ENCODE measurements at regions not wholly inside any gene's neighbourhood (a gene's known extent, or its start where the extent isn't known, plus 50 kb on each side); places are given as distances from the start of the nearest gene placed in this dataset.

DNA sequence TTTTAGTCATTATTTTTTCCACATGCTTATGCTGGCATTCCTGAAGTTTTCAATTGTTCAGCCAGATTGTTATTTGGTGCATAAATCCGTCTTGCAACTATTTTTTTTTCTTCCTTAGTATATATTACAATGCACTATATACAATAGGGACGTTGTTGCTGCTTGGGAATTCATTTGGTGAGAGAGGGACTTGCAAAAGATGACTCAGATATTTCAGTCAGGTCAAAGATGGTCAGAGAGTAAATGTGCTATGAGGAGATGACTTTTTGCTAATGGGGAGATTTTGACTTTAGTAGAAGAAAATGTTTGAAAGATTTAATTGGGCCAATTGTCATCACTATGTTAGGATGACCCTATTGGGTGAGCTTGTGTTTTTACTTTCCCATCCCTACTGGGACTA, 348.4 kb upstream of the MTPN start:
- DNase-seq: no peak
- 32 to 42% methylated on average over 2 of the region's 2 CpGs for WGBS, 2 donors
- Histone ChIP-seq H3K36me3 (no peaks in the 10 kb centered on the region), H3K4me3 (no peak overlapping the region), H3K27me3 (no peaks in the 10 kb centered on the region), H3K27ac (peak overlapping the region in 3 of 4 donors; percentile 40 to 53 (median 47)), H3K9me3 (no peaks in the 10 kb centered on the region), H3K4me1 (peaks cover 0 to 31% (median 6%) of the 10 kb centered on the region in 4 donors)
- intact Hi-C loops (cut with DNase I): no loop called here
- TF ChIP-seq POLR2AphosphoS5 (IDR thresholded peaks at IDR 0.05): no peak
- TF ChIP-seq EP300 (IDR thresholded peaks at IDR 0.05): no peak
- TF ChIP-seq, protein P1, sequence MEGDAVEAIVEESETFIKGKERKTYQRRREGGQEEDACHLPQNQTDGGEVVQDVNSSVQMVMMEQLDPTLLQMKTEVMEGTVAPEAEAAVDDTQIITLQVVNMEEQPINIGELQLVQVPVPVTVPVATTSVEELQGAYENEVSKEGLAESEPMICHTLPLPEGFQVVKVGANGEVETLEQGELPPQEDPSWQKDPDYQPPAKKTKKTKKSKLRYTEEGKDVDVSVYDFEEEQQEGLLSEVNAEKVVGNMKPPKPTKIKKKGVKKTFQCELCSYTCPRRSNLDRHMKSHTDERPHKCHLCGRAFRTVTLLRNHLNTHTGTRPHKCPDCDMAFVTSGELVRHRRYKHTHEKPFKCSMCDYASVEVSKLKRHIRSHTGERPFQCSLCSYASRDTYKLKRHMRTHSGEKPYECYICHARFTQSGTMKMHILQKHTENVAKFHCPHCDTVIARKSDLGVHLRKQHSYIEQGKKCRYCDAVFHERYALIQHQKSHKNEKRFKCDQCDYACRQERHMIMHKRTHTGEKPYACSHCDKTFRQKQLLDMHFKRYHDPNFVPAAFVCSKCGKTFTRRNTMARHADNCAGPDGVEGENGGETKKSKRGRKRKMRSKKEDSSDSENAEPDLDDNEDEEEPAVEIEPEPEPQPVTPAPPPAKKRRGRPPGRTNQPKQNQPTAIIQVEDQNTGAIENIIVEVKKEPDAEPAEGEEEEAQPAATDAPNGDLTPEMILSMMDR (IDR thresholded peaks at IDR 0.05): no peak
- TF ChIP-seq POLR2A (IDR thresholded peaks at IDR 0.05): no peak

GRCh38 chr7:136325027-136325426, 347.9 kb upstream of the MTPN start:
- 70% methylated on average over 2 of the region's 2 CpGs for WGBS, 2 donors
- H3K27ac ChIP-seq: peak overlapping the region in 1 of 4 donors; percentile 47
- no peak for TF ChIP-seq POLR2A (IDR thresholded peaks at IDR 0.05)
- TF ChIP-seq EP300 (IDR thresholded peaks at IDR 0.05): no peak
- no peak for TF ChIP-seq POLR2AphosphoS5 (IDR thresholded peaks at IDR 0.05)
- TF ChIP-seq, protein P1 (IDR thresholded peaks at IDR 0.05): no peak
- peaks cover 0 to 31% (median 6%) of the 10 kb centered on the region in 4 donors for H3K4me1 ChIP-seq
- H3K27me3 ChIP-seq: no peaks in the 10 kb centered on the region
- intact Hi-C loops (cut with DNase I): no loop called here
- no peaks in the 10 kb centered on the region for H3K36me3 ChIP-seq
- H3K4me3 ChIP-seq: no peak overlapping the region
- DNase-seq: no peak
- H3K9me3 ChIP-seq: no peaks in the 10 kb centered on the region

- TF ChIP-seq EP300 (IDR thresholded peaks at IDR 0.05): no peak
- TF ChIP-seq POLR2A (IDR thresholded peaks at IDR 0.05): no peak
- TF ChIP-seq, protein P1 (IDR thresholded peaks at IDR 0.05): no peak
- no peak for TF ChIP-seq POLR2AphosphoS5 (IDR thresholded peaks at IDR 0.05)
- WGBS, 2 donors: 48 to 62% methylated on average over 4 of the region's 4 CpGs
- H3K36me3 ChIP-seq: no peaks in the 10 kb centered on the region
- no peak overlapping the region for H3K4me3 ChIP-seq
- H3K9me3 ChIP-seq: no peaks in the 10 kb centered on the region
- H3K4me1 ChIP-seq: peaks cover 0 to 31% (median 6%) of the 10 kb centered on the region in 4 donors
- H3K27ac ChIP-seq: no peak overlapping the region
- intact Hi-C loops (cut with DNase I): no loop called here
- DNase-seq: no peak
- no peaks in the 10 kb centered on the region for H3K27me3 ChIP-seq
Measured at GRCh38 chr7:136324073-136324704, 347.0 kb upstream of the MTPN start.

DNA sequence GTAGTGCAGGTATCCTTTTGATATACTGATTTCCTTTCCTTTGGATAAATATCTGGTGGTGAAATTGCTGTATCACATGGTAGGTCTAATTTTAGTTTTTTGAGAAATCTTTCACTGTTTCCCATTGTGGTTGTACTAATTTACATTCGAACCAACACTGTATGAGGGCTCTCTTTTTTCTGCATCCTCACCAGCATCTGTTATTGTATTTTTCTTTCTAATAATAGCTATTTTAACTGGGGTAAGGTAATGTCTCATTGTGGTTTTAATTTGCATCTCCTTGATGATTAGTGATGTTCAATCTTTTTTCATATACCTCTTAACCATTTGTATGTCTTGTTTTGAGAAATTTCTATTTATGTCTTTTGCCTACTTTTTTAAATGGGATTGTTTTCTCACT, 335.4 kb upstream of the MTPN start:
- intact Hi-C loops (cut with DNase I): no loop called here
- H3K36me3 ChIP-seq: no peaks in the 10 kb centered on the region
- no peak overlapping the region for H3K27ac ChIP-seq
- no peak for TF ChIP-seq POLR2A (IDR thresholded peaks at IDR 0.05)
- no peak for TF ChIP-seq POLR2AphosphoS5 (IDR thresholded peaks at IDR 0.05)
- TF ChIP-seq EP300 (IDR thresholded peaks at IDR 0.05): no peak
- TF ChIP-seq, protein P1 (IDR thresholded peaks at IDR 0.05): no peak
- no peak for DNase-seq
- H3K4me3 ChIP-seq: no peak overlapping the region
- 78 to 93% methylated on average over 1 of the region's 1 CpG for WGBS, 2 donors
- no peaks in the 10 kb centered on the region for H3K27me3 ChIP-seq
- H3K9me3 ChIP-seq: peaks cover 0 to 8% (median 0%) of the 10 kb centered on the region in 4 donors
- H3K4me1 ChIP-seq: no peaks in the 10 kb centered on the region

- no peak overlapping the region for H3K27ac ChIP-seq
- intact Hi-C loops (cut with DNase I): no loop called here
- TF ChIP-seq, protein P1 (IDR thresholded peaks at IDR 0.05): no peak
- TF ChIP-seq POLR2A (IDR thresholded peaks at IDR 0.05) (no peak), EP300 (IDR thresholded peaks at IDR 0.05) (no peak), POLR2AphosphoS5 (IDR thresholded peaks at IDR 0.05) (no peak)
- peaks cover 0 to 6% (median 0%) of the 10 kb centered on the region in 4 donors for H3K9me3 ChIP-seq
- H3K4me3 ChIP-seq: no peak overlapping the region
- no peaks in the 10 kb centered on the region for H3K27me3 ChIP-seq
- no peak for DNase-seq
- no peaks in the 10 kb centered on the region for H3K4me1 ChIP-seq
- 89 to 90% methylated on average over 1 of the region's 1 CpG for WGBS, 2 donors
- no peaks in the 10 kb centered on the region for H3K36me3 ChIP-seq
Measured at GRCh38 chr7:136309407-136309806, 332.2 kb upstream of the MTPN start.

All from sigmoid colon (tissue), 6 donors.